ENCODE measurements at regions not wholly inside any gene's neighbourhood (a gene's known extent, or its start where the extent isn't known, plus 50 kb on each side); places are given as distances from the start of the nearest gene placed in this dataset.

GRCh38 chr1:80278936-80279335, 1272.4 kb upstream of the ADGRL4 start:
- no peak for TF ChIP-seq POLR2AphosphoS5 (IDR thresholded peaks at IDR 0.05)
- no peak for TF ChIP-seq CTCF (IDR thresholded peaks at IDR 0.05)
- no peak for TF ChIP-seq POLR2A (IDR thresholded peaks at IDR 0.05)
- TF ChIP-seq EP300 (IDR thresholded peaks at IDR 0.05): no peak

Measured in sigmoid colon (tissue), 4 donors.